Skeletal muscle tissue (tissue), 3 donors: ENCODE measurements at regions not wholly inside any gene's neighbourhood (a gene's known extent, or its start where the extent isn't known, plus 50 kb on each side); places are given as distances from the start of the nearest gene placed in this dataset.

Source experiments
- H3K27ac ChIP-seq: one replicate; pipeline ENCODE4 v1.7.0; 2013; ENCODE audit warnings: mild to moderate bottlenecking, low read depth, low read length, inconsistent platforms
- H3K27me3 ChIP-seq, 3 donors: one replicate each; pipeline ENCODE4 v1.7.0; 2013; ENCODE audit warnings: low read length in 3 of 3; ENCODE audit not compliant: control insufficient read depth in 3 of 3, insufficient read depth in 3 of 3
- H3K36me3 ChIP-seq, 3 donors: one replicate each; pipeline ENCODE4 v1.7.0; 2013; ENCODE audit warnings: low read length in 3 of 3; ENCODE audit not compliant: control insufficient read depth in 3 of 3, insufficient read depth in 3 of 3
- H3K4me1 ChIP-seq, 3 donors: one replicate each; pipeline ENCODE4 v1.7.0; 2013; ENCODE audit warnings: low read length in 3 of 3, mild to moderate bottlenecking in 3 of 3; ENCODE audit not compliant: control insufficient read depth in 3 of 3, insufficient read depth in 3 of 3
- H3K4me3 ChIP-seq, 3 donors: one replicate each; pipeline ENCODE4 v1.7.0; 2013; ENCODE audit warnings: low read length in 3 of 3
- H3K9ac ChIP-seq, 3 donors: one replicate each; pipeline ENCODE4 v1.7.0; 2013; ENCODE audit warnings: low read length in 3 of 3, mild to moderate bottlenecking in 3 of 3, moderate library complexity in 2 of 3, low read depth in 1 of 3
- H3K9me3 ChIP-seq, 3 donors: one replicate each; pipeline ENCODE4 v1.7.0; 2013; ENCODE audit warnings: low read length in 3 of 3; ENCODE audit not compliant: control insufficient read depth in 3 of 3
- donor health status: Osteomylitis.

GRCh38 chr13:60282186-60282585 lies 114.8 kb upstream of the TDRD3 start:
- Histone ChIP-seq H3K27me3 (peaks cover 0 to 3% (median 0%) of the 10 kb centered on the region in 3 donors), H3K4me1 (no peaks in the 10 kb centered on the region), H3K9me3 (peaks cover 0 to 2% (median 0%) of the 10 kb centered on the region in 3 donors), H3K4me3 (no peak overlapping the region), H3K36me3 (no peaks in the 10 kb centered on the region), H3K9ac (no peak overlapping the region), H3K27ac (no peak overlapping the region)

GRCh38 chr13:60282708-60283107 lies 114.3 kb upstream of the TDRD3 start:
- Histone ChIP-seq H3K4me1 (no peaks in the 10 kb centered on the region), H3K27me3 (peaks cover 0 to 3% (median 0%) of the 10 kb centered on the region in 3 donors), H3K27ac (no peak overlapping the region), H3K4me3 (no peak overlapping the region), H3K9ac (no peak overlapping the region), H3K9me3 (peaks cover 0 to 2% (median 0%) of the 10 kb centered on the region in 3 donors), H3K36me3 (no peaks in the 10 kb centered on the region)

- no peak overlapping the region for H3K9ac ChIP-seq
- no peak overlapping the region for H3K27ac ChIP-seq
- no peaks in the 10 kb centered on the region for H3K27me3 ChIP-seq
- no peaks in the 10 kb centered on the region for H3K4me1 ChIP-seq
- no peak overlapping the region for H3K4me3 ChIP-seq
- peaks cover 0 to 2% (median 0%) of the 10 kb centered on the region in 3 donors for H3K9me3 ChIP-seq
- no peaks in the 10 kb centered on the region for H3K36me3 ChIP-seq
Measured at GRCh38 chr13:60286707-60287106, 110.3 kb upstream of the TDRD3 start.

- Histone ChIP-seq H3K9me3 (peaks cover 0 to 2% (median 0%) of the 10 kb centered on the region in 3 donors), H3K27me3 (no peaks in the 10 kb centered on the region), H3K4me3 (no peak overlapping the region), H3K36me3 (no peaks in the 10 kb centered on the region), H3K4me1 (no peaks in the 10 kb centered on the region), H3K27ac (no peak overlapping the region), H3K9ac (no peak overlapping the region)
Measured at GRCh38 chr13:60288569-60288968, 108.5 kb upstream of the TDRD3 start.

- Histone ChIP-seq H3K4me1 (no peaks in the 10 kb centered on the region), H3K36me3 (no peaks in the 10 kb centered on the region), H3K9me3 (no peaks in the 10 kb centered on the region), H3K4me3 (no peak overlapping the region), H3K27me3 (no peaks in the 10 kb centered on the region), H3K27ac (no peak overlapping the region), H3K9ac (no peak overlapping the region)
Measured at GRCh38 chr13:60303166-60303565, 93.9 kb upstream of the TDRD3 start.

- Histone ChIP-seq H3K27me3 (no peaks in the 10 kb centered on the region), H3K27ac (no peak overlapping the region), H3K4me3 (no peak overlapping the region), H3K36me3 (no peaks in the 10 kb centered on the region), H3K9me3 (no peaks in the 10 kb centered on the region), H3K4me1 (no peaks in the 10 kb centered on the region), H3K9ac (no peak overlapping the region)
Measured at GRCh38 chr13:60311527-60311926, 85.5 kb upstream of the TDRD3 start.

- Histone ChIP-seq H3K36me3 (no peaks in the 10 kb centered on the region), H3K27ac (no peak overlapping the region), H3K27me3 (no peaks in the 10 kb centered on the region), H3K9ac (no peak overlapping the region), H3K9me3 (no peaks in the 10 kb centered on the region), H3K4me3 (no peak overlapping the region), H3K4me1 (no peaks in the 10 kb centered on the region)
Measured at GRCh38 chr13:60312851-60313505, 84.0 kb upstream of the TDRD3 start.

- Histone ChIP-seq H3K9me3 (no peaks in the 10 kb centered on the region), H3K4me1 (no peaks in the 10 kb centered on the region), H3K36me3 (no peaks in the 10 kb centered on the region), H3K9ac (no peak overlapping the region), H3K4me3 (no peak overlapping the region), H3K27ac (no peak overlapping the region), H3K27me3 (no peaks in the 10 kb centered on the region)
Measured at GRCh38 chr13:60318186-60318585, 78.8 kb upstream of the TDRD3 start.

GRCh38 chr13:60324131-60324530 lies 72.9 kb upstream of the TDRD3 start:
- no peak overlapping the region for H3K4me3 ChIP-seq
- H3K4me1 ChIP-seq, result no peaks in the 10 kb centered on the region
- H3K27ac ChIP-seq, result no peak overlapping the region
- no peak overlapping the region for H3K9ac ChIP-seq
- H3K27me3 ChIP-seq, result no peaks in the 10 kb centered on the region
- H3K36me3 ChIP-seq, result no peaks in the 10 kb centered on the region
- H3K9me3 ChIP-seq, result no peaks in the 10 kb centered on the region

- no peaks in the 10 kb centered on the region for H3K4me1 ChIP-seq
- no peak overlapping the region for H3K27ac ChIP-seq
- H3K4me3 ChIP-seq, result no peak overlapping the region
- H3K36me3 ChIP-seq, result no peaks in the 10 kb centered on the region
- H3K27me3 ChIP-seq, result no peaks in the 10 kb centered on the region
- no peaks in the 10 kb centered on the region for H3K9me3 ChIP-seq
- H3K9ac ChIP-seq, result no peak overlapping the region
Measured at GRCh38 chr13:60326273-60326672, 70.7 kb upstream of the TDRD3 start.
